Right lobe of liver (tissue), 6 donors: ENCODE measurements at regions not wholly inside any gene's neighbourhood (a gene's known extent, or its start where the extent isn't known, plus 50 kb on each side); places are given as distances from the start of the nearest gene placed in this dataset.

Experiments
- ATAC-seq, 4 donors: fragments of 200-7000 bp; cut with Tn5 transposase; one replicate each; pipeline ENCODE4 v1.9.1; 2020; ENCODE audit warnings: mild to moderate bottlenecking in 4 of 4, moderate library complexity in 4 of 4
- DNase-seq, 3 donors: peaks; one replicate each; pipeline ENCODE4 v3.0.0-alpha.2; 2020
- H3K27ac ChIP-seq, 3 donors: fragments of 200-600 bp; one replicate each; pipeline ENCODE4 v1.8.0; 2022
- H3K27me3 ChIP-seq, 2 donors: fragments of 200-600 bp; one replicate each; pipeline ENCODE4 v1.8.0; 2022
- H3K36me3 ChIP-seq, 4 donors: fragments of 200-600 bp; sonication (generic) in 1 of 4; one replicate each; pipeline versions ENCODE4 v1.5.1 to v1.8.0; 2017 to 2022; ENCODE audit warnings: control low read depth in 1 of 4
- H3K4me1 ChIP-seq, 4 donors: fragments of 200-600 bp; sonication (generic) in 1 of 4; one replicate each; pipeline versions ENCODE4 v1.5.1 to v1.8.0; 2017 to 2022; ENCODE audit warnings: control low read depth in 1 of 4
- H3K4me3 ChIP-seq, 3 donors: fragments of 200-600 bp; one replicate each; pipeline ENCODE4 v1.8.0; 2022
- H3K9me3 ChIP-seq, 4 donors: fragments of 200-600 bp; sonication (generic) in 1 of 4; one replicate each; pipeline versions ENCODE4 v1.5.1 to v1.8.0; 2017 to 2022; ENCODE audit warnings: control low read depth in 1 of 4
- CTCF ChIP-seq, 4 donors: fragments of 200-600 bp in 3 of 4; fragments of 450-650 bp in 1 of 4; IDR thresholded peaks; one replicate each; pipeline versions ENCODE4 v1.5.1 to v1.8.0; 2016 to 2022; ENCODE audit warnings: antibody characterized with exemption in 4 of 4, mild to moderate bottlenecking in 2 of 4
- POLR2A ChIP-seq: fragments of 450-650 bp; IDR thresholded peaks from one replicate; pipeline ENCODE4 v1.6.1; 2017; ENCODE audit warnings: antibody characterized with exemption, mild to moderate bottlenecking
- WGBS: methylation state at CpG from one replicate; pipeline ENCODE4 v1.1.6; 2018; ENCODE audit warnings: low coverage, low lambda C conversion rate; ENCODE audit not compliant: insufficient coverage; ENCODE audit errors: missing lambda C conversion rate; 5-methylcytosine and 5-hydroxymethylcytosine counted together
- intact Hi-C, 2 donors: fragments of 100-400 bp; cut with DNase I; formaldehyde crosslinking; loops; one replicate each; pipeline versions ENCODE4 v1.11.2 to v1.14.1; 2022
- donor health status: DM: no; HTN: yes; CAD: no.
- donor health status: DM: no; HTN: no; CAD: no.
- donor health status: DM: no; HTN: no; CAD: no.
- donor health status: DM: no; HTN: yes; CAD: no.
- donor health status: DM: no; HTN: yes; CAD: no.

- no peaks in the 10 kb centered on the region for H3K27me3 ChIP-seq
- TF ChIP-seq CTCF (IDR thresholded peaks at IDR 0.05): no peak
- TF ChIP-seq POLR2A: no peak
Observed at GRCh38 chr13:86881390-86881789, 789.8 kb upstream of the SLITRK5 start.

GRCh38 chr13:86882107-86882506, 789.1 kb upstream of the SLITRK5 start:
- H3K9me3 ChIP-seq: no peaks in the 10 kb centered on the region
- DNase-seq (no peak), ATAC-seq (no peak)
- H3K4me1 ChIP-seq: no peaks in the 10 kb centered on the region
- 47% methylated on average over 3 of the region's 5 CpGs for WGBS
- TF ChIP-seq CTCF (IDR thresholded peaks at IDR 0.05): no peak
- TF ChIP-seq POLR2A: no peak
- no peaks in the 10 kb centered on the region for H3K36me3 ChIP-seq
- no peak overlapping the region for H3K27ac ChIP-seq
- intact Hi-C loops: no loop called here
- no peaks in the 10 kb centered on the region for H3K27me3 ChIP-seq
- H3K4me3 ChIP-seq: no peak overlapping the region

More at GRCh38 chr13:86881390-86881789, 789.8 kb upstream of the SLITRK5 start:
- Histone ChIP-seq H3K4me3 (no peak overlapping the region), H3K9me3 (no peaks in the 10 kb centered on the region), H3K4me1 (no peaks in the 10 kb centered on the region), H3K36me3 (no peaks in the 10 kb centered on the region), H3K27ac (no peak overlapping the region)
- no peak for ATAC-seq
- no peak for DNase-seq
- WGBS: 59% methylated on average over 2 of the region's 2 CpGs
- intact Hi-C loops: no loop called here

GRCh38 chr13:86882835-86883234, 788.3 kb upstream of the SLITRK5 start:
- no peak for ATAC-seq
- DNase-seq: no peak
- intact Hi-C loops: no loop called here
- WGBS: 67% methylated on average over 3 of the region's 3 CpGs
- H3K27me3 ChIP-seq: no peaks in the 10 kb centered on the region
- TF ChIP-seq CTCF (IDR thresholded peaks at IDR 0.05): no peak
- no peak for TF ChIP-seq POLR2A
- no peaks in the 10 kb centered on the region for H3K4me1 ChIP-seq
- no peak overlapping the region for H3K4me3 ChIP-seq
- H3K27ac ChIP-seq: no peak overlapping the region
- H3K36me3 ChIP-seq: no peaks in the 10 kb centered on the region
- no peaks in the 10 kb centered on the region for H3K9me3 ChIP-seq

- Histone ChIP-seq H3K4me3 (no peak overlapping the region), H3K36me3 (no peaks in the 10 kb centered on the region), H3K27me3 (no peaks in the 10 kb centered on the region), H3K9me3 (no peaks in the 10 kb centered on the region), H3K4me1 (no peaks in the 10 kb centered on the region), H3K27ac (no peak overlapping the region)
- no peak for ATAC-seq
- 72% methylated on average over 3 of the region's 3 CpGs for WGBS
- DNase-seq: no peak
- no peak for TF ChIP-seq CTCF (IDR thresholded peaks at IDR 0.05)
- no peak for TF ChIP-seq POLR2A
- intact Hi-C loops: no loop called here
Observed at GRCh38 chr13:86892330-86892729, 778.8 kb upstream of the SLITRK5 start.

GRCh38 chr13:86900906-86901305, 770.3 kb upstream of the SLITRK5 start:
- no peak for TF ChIP-seq CTCF (IDR thresholded peaks at IDR 0.05)
- no peak for TF ChIP-seq POLR2A
- ATAC-seq (no peak), DNase-seq (no peak)
- WGBS: 50% methylated on average over 1 of the region's 1 CpG
- no peak overlapping the region for H3K27ac ChIP-seq
- intact Hi-C loops: no loop called here
- H3K4me3 ChIP-seq: no peak overlapping the region
- no peaks in the 10 kb centered on the region for H3K27me3 ChIP-seq
- H3K36me3 ChIP-seq: no peaks in the 10 kb centered on the region
- no peaks in the 10 kb centered on the region for H3K9me3 ChIP-seq
- H3K4me1 ChIP-seq: no peaks in the 10 kb centered on the region
